ENCODE measurements at regions not wholly inside any gene's neighbourhood (a gene's known extent, or its start where the extent isn't known, plus 50 kb on each side); places are given as distances from the start of the nearest gene placed in this dataset.
A peak's percentile ranks its signal among the peaks of the same experiment; 100 is the strongest.

- Histone ChIP-seq H3K9ac (ENCODE audit: low read length) (no peak overlapping the region), H3K4me1 (ENCODE audit: control insufficient read depth, insufficient read depth, low read length) (peaks cover 25% of the 10 kb centered on the region), H3K9me3 (ENCODE audit: control insufficient read depth, low read length) (no peaks in the 10 kb centered on the region), H3K36me3 (ENCODE audit: control insufficient read depth, insufficient read depth, low read length, severe bottlenecking) (no peaks in the 10 kb centered on the region), H3K4me3 (ENCODE audit: low read length) (no peak overlapping the region), H3K27me3 (replicated peaks; ENCODE audit: control insufficient read depth, insufficient read depth, low read length) (no peaks in the 10 kb centered on the region)
- DNase-seq (ENCODE audit: low read depth): no peak
Measured at GRCh38 chr2:18754286-18754685, 164.9 kb upstream of the NT5C1B start.

GRCh38 chr2:18753722-18754121 lies 164.4 kb upstream of the NT5C1B start:
- no peaks in the 10 kb centered on the region for H3K9me3 ChIP-seq (ENCODE audit: control insufficient read depth, low read length)
- no peak overlapping the region for H3K9ac ChIP-seq (ENCODE audit: low read length)
- H3K4me3 ChIP-seq (ENCODE audit: low read length): no peak overlapping the region
- DNase-seq (ENCODE audit: low read depth): no peak
- no peaks in the 10 kb centered on the region for H3K27me3 ChIP-seq (replicated peaks; ENCODE audit: control insufficient read depth, insufficient read depth, low read length)
- H3K4me1 ChIP-seq (ENCODE audit: control insufficient read depth, insufficient read depth, low read length): peaks cover 25% of the 10 kb centered on the region
- no peaks in the 10 kb centered on the region for H3K36me3 ChIP-seq (ENCODE audit: control insufficient read depth, insufficient read depth, low read length, severe bottlenecking)

- Histone ChIP-seq H3K36me3 (ENCODE audit: control insufficient read depth, insufficient read depth, low read length, severe bottlenecking) (no peaks in the 10 kb centered on the region), H3K9ac (ENCODE audit: low read length) (no peak overlapping the region)
- DNase-seq (ENCODE audit: low read depth): no peak
Measured at GRCh38 chr2:18752667-18753422, 163.5 kb upstream of the NT5C1B start.

GRCh38 chr2:18752022-18752493 lies 162.7 kb upstream of the NT5C1B start:
- H3K36me3 ChIP-seq (ENCODE audit: control insufficient read depth, insufficient read depth, low read length, severe bottlenecking): no peaks in the 10 kb centered on the region
- DNase-seq (ENCODE audit: low read depth): peak; percentile 6
- peak overlapping the region; percentile 4 for H3K9ac ChIP-seq (ENCODE audit: low read length)
- no peaks in the 10 kb centered on the region for H3K9me3 ChIP-seq (ENCODE audit: control insufficient read depth, low read length)
- peaks cover 25% of the 10 kb centered on the region for H3K4me1 ChIP-seq (ENCODE audit: control insufficient read depth, insufficient read depth, low read length)
- peak overlapping the region; percentile 43 for H3K4me3 ChIP-seq (ENCODE audit: low read length)
- H3K27me3 ChIP-seq (replicated peaks; ENCODE audit: control insufficient read depth, insufficient read depth, low read length): no peaks in the 10 kb centered on the region

More at GRCh38 chr2:18752667-18753422, 163.5 kb upstream of the NT5C1B start:
- H3K27me3 ChIP-seq (replicated peaks; ENCODE audit: control insufficient read depth, insufficient read depth, low read length): no peaks in the 10 kb centered on the region
- peaks cover 25% of the 10 kb centered on the region for H3K4me1 ChIP-seq (ENCODE audit: control insufficient read depth, insufficient read depth, low read length)
- no peaks in the 10 kb centered on the region for H3K9me3 ChIP-seq (ENCODE audit: control insufficient read depth, low read length)
- peak overlapping the region; percentile 43 for H3K4me3 ChIP-seq (ENCODE audit: low read length)

- peak; percentile 68 for DNase-seq (ENCODE audit: low read depth)
- H3K27me3 ChIP-seq (replicated peaks; ENCODE audit: control insufficient read depth, insufficient read depth, low read length): no peaks in the 10 kb centered on the region
- peaks cover 25% of the 10 kb centered on the region for H3K4me1 ChIP-seq (ENCODE audit: control insufficient read depth, insufficient read depth, low read length)
- H3K9me3 ChIP-seq (ENCODE audit: control insufficient read depth, low read length): no peaks in the 10 kb centered on the region
- peak overlapping the region; percentile 4 for H3K9ac ChIP-seq (ENCODE audit: low read length)
- H3K4me3 ChIP-seq (ENCODE audit: low read length): no peak overlapping the region
- H3K36me3 ChIP-seq (ENCODE audit: control insufficient read depth, insufficient read depth, low read length, severe bottlenecking): no peaks in the 10 kb centered on the region
Measured at GRCh38 chr2:18750672-18751554, 161.5 kb upstream of the NT5C1B start.

- Histone ChIP-seq H3K4me3 (ENCODE audit: low read length) (no peak overlapping the region), H3K27me3 (replicated peaks; ENCODE audit: control insufficient read depth, insufficient read depth, low read length) (no peaks in the 10 kb centered on the region), H3K9ac (ENCODE audit: low read length) (peak overlapping the region; percentile 4), H3K9me3 (ENCODE audit: control insufficient read depth, low read length) (no peaks in the 10 kb centered on the region), H3K36me3 (ENCODE audit: control insufficient read depth, insufficient read depth, low read length, severe bottlenecking) (no peaks in the 10 kb centered on the region), H3K4me1 (ENCODE audit: control insufficient read depth, insufficient read depth, low read length) (peaks cover 25% of the 10 kb centered on the region)
- DNase-seq (ENCODE audit: low read depth): peak; percentile 92
Measured at GRCh38 chr2:18749912-18750526, 160.7 kb upstream of the NT5C1B start.

GRCh38 chr2:18745431-18746272 lies 156.3 kb upstream of the NT5C1B start:
- DNase-seq (ENCODE audit: low read depth): no peak
- Histone ChIP-seq H3K9me3 (ENCODE audit: control insufficient read depth, low read length) (no peaks in the 10 kb centered on the region), H3K4me3 (ENCODE audit: low read length) (no peak overlapping the region), H3K36me3 (ENCODE audit: control insufficient read depth, insufficient read depth, low read length, severe bottlenecking) (no peaks in the 10 kb centered on the region), H3K27me3 (replicated peaks; ENCODE audit: control insufficient read depth, insufficient read depth, low read length) (no peaks in the 10 kb centered on the region), H3K9ac (ENCODE audit: low read length) (no peak overlapping the region), H3K4me1 (ENCODE audit: control insufficient read depth, insufficient read depth, low read length) (peaks cover 12% of the 10 kb centered on the region)

GRCh38 chr2:18741895-18742732 lies 152.7 kb upstream of the NT5C1B start:
- H3K36me3 ChIP-seq (ENCODE audit: control insufficient read depth, insufficient read depth, low read length, severe bottlenecking): no peaks in the 10 kb centered on the region
- no peak for DNase-seq (ENCODE audit: low read depth)
- H3K4me3 ChIP-seq (ENCODE audit: low read length): no peak overlapping the region

GRCh38 chr2:18741191-18741590 lies 151.8 kb upstream of the NT5C1B start:
- Histone ChIP-seq H3K27me3 (replicated peaks; ENCODE audit: control insufficient read depth, insufficient read depth, low read length) (no peaks in the 10 kb centered on the region), H3K36me3 (ENCODE audit: control insufficient read depth, insufficient read depth, low read length, severe bottlenecking) (no peaks in the 10 kb centered on the region), H3K4me1 (ENCODE audit: control insufficient read depth, insufficient read depth, low read length) (peaks cover 17% of the 10 kb centered on the region), H3K9ac (ENCODE audit: low read length) (peak overlapping the region; percentile 49), H3K4me3 (ENCODE audit: low read length) (no peak overlapping the region), H3K9me3 (ENCODE audit: control insufficient read depth, low read length) (no peaks in the 10 kb centered on the region)
- DNase-seq (ENCODE audit: low read depth): no peak

More at GRCh38 chr2:18741895-18742732, 152.7 kb upstream of the NT5C1B start:
- peaks cover 17% of the 10 kb centered on the region for H3K4me1 ChIP-seq (ENCODE audit: control insufficient read depth, insufficient read depth, low read length)
- H3K27me3 ChIP-seq (replicated peaks; ENCODE audit: control insufficient read depth, insufficient read depth, low read length): no peaks in the 10 kb centered on the region
- no peaks in the 10 kb centered on the region for H3K9me3 ChIP-seq (ENCODE audit: control insufficient read depth, low read length)
- no peak overlapping the region for H3K9ac ChIP-seq (ENCODE audit: low read length)

GRCh38 chr2:18740474-18740881 lies 151.1 kb upstream of the NT5C1B start:
- H3K9ac ChIP-seq (ENCODE audit: low read length): peak overlapping the region; percentile 49
- no peak overlapping the region for H3K4me3 ChIP-seq (ENCODE audit: low read length)
- no peaks in the 10 kb centered on the region for H3K36me3 ChIP-seq (ENCODE audit: control insufficient read depth, insufficient read depth, low read length, severe bottlenecking)
- no peaks in the 10 kb centered on the region for H3K27me3 ChIP-seq (replicated peaks; ENCODE audit: control insufficient read depth, insufficient read depth, low read length)
- no peak for DNase-seq (ENCODE audit: low read depth)
- peaks cover 17% of the 10 kb centered on the region for H3K4me1 ChIP-seq (ENCODE audit: control insufficient read depth, insufficient read depth, low read length)
- H3K9me3 ChIP-seq (ENCODE audit: control insufficient read depth, low read length): no peaks in the 10 kb centered on the region

Measured in adipocyte (in vitro differentiated cells).